ENCODE measurements at regions not wholly inside any gene's neighbourhood (a gene's known extent, or its start where the extent isn't known, plus 50 kb on each side); places are given as distances from the start of the nearest gene placed in this dataset.

DNA sequence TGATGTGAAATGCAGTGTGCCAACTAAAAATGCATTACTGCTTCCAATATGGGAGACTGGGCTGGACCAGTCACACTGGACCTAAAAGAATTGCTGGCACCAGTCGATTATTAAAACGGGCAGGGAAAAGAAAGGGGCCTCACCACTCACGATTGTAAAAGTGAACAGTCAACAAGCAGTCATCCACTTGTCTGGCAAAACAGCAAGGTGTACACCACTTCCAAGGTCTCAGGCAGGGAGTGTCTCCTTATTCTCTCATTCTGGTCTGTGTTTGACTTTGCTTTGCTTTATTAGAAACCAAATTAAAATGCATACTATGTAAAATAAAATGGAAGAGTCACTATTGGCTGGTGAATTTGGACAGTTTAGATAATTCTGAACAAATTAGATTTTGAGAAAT is 57.8 kb upstream of the TRPM3 start:
- no peak for DNase-seq (ENCODE audit: low spot score)

DNA sequence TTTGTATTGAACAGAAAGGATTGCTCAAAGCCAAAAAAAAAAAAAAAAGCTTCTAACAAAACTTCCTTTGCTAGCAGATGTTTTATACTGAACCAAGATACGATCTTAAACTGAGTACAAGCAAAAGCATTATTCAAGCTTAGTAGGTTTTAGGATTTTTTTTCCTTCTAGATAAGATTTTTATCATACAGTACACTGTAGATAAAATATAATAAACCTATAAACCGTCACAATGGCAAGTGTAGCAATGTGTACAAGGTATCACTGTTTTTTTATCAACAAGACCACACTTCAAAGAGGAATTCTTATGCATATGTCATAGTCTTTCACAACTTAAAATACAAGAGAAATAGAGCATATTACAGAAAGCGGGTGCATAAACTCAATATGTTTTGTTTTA is 56.5 kb upstream of the TRPM3 start:
- DNase-seq (ENCODE audit: low spot score), result no peak

DNA sequence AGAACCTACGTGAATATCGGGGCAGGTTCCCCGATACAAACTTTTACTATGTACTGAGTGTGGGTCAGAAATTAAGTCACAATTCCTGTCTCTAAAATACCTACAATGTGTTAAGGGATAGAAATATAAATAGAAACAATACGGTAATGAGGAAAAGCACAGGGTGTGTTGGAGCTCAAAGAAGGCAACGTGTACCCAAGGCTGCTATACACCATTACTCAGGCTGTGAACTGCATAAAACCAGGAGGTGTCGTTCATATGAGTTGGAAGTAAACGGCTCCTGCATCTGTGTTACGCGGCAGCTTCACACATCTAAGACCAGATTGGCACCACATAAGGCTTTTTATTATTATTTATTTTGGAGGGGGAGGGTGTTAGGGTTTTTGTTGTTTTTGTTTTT is 50.1 kb upstream of the TRPM3 start:
- no peak for DNase-seq (ENCODE audit: low spot score)
